ENCODE measurements at regions not wholly inside any gene's neighbourhood (a gene's known extent, or its start where the extent isn't known, plus 50 kb on each side); places are given as distances from the start of the nearest gene placed in this dataset.
"Not testable (repeated sequence)": the region's sequence is repeated elsewhere in the genome, so short reads cannot be mapped to it uniquely, and the experiment has no call there.

- DNase-seq (ENCODE audit: low spot score in 2 of 2) (no peak), ATAC-seq (no peak)
- Mint-ChIP-seq H3K9me3 (no peaks in the 10 kb centered on the region), H3K27ac (no peak overlapping the region), H3K4me3 (no peak overlapping the region), H3K4me1 (peaks cover under 1% of the 10 kb centered on the region), H3K36me3 (no peaks in the 10 kb centered on the region)
Observed at GRCh38 chr13:50485979-50486935, 357.2 kb downstream of the DLEU7 start.

GRCh38 chr13:50493683-50494082 lies 349.8 kb downstream of the DLEU7 start:
- no peaks in the 10 kb centered on the region for H3K36me3 Mint-ChIP-seq
- no peaks in the 10 kb centered on the region for H3K4me1 Mint-ChIP-seq
- no peaks in the 10 kb centered on the region for H3K9me3 Mint-ChIP-seq
- H3K4me3 Mint-ChIP-seq: no peak overlapping the region
- no peak for DNase-seq (ENCODE audit: low spot score in 2 of 2)
- ATAC-seq: no peak
- H3K27ac Mint-ChIP-seq: no peak overlapping the region

- Mint-ChIP-seq H3K4me1 (no peaks in the 10 kb centered on the region), H3K4me3 (no peak overlapping the region), H3K27ac (no peak overlapping the region), H3K9me3 (no peaks in the 10 kb centered on the region), H3K36me3 (no peaks in the 10 kb centered on the region)
- no peak for ATAC-seq
- no peak for DNase-seq (ENCODE audit: low spot score in 2 of 2)
Observed at GRCh38 chr13:50494138-50494537, 349.4 kb downstream of the DLEU7 start.

- H3K9me3 Mint-ChIP-seq; H3K4me1 Mint-ChIP-seq; H3K36me3 Mint-ChIP-seq; ATAC-seq; DNase-seq (ENCODE audit: low spot score in 2 of 2); H3K4me3 Mint-ChIP-seq; H3K27ac Mint-ChIP-seq: not testable (repeated sequence)
Observed at GRCh38 chr13:50503212-50503611, 340.3 kb downstream of the DLEU7 start.

- H3K27ac Mint-ChIP-seq: no peak overlapping the region
Observed at GRCh38 chr13:50509167-50509566, 334.3 kb downstream of the DLEU7 start.

GRCh38 chr13:50509771-50510441 lies 333.6 kb downstream of the DLEU7 start:
- Mint-ChIP-seq H3K4me1 (peaks cover 6% of the 10 kb centered on the region), H3K36me3 (peaks cover 6% of the 10 kb centered on the region), H3K9me3 (no peaks in the 10 kb centered on the region), H3K27ac (no peak overlapping the region), H3K4me3 (no peak overlapping the region)
- DNase-seq (ENCODE audit: low spot score in 2 of 2) (no peak), ATAC-seq (peak; percentile 64)

More at GRCh38 chr13:50509167-50509566, 334.3 kb downstream of the DLEU7 start:
- no peak overlapping the region for H3K4me3 Mint-ChIP-seq
- peaks cover 3% of the 10 kb centered on the region for H3K36me3 Mint-ChIP-seq
- DNase-seq (ENCODE audit: low spot score in 2 of 2): no peak
- no peaks in the 10 kb centered on the region for H3K9me3 Mint-ChIP-seq
- H3K4me1 Mint-ChIP-seq: peaks cover 3% of the 10 kb centered on the region
- ATAC-seq: no peak

GRCh38 chr13:50510885-50511545 lies 332.5 kb downstream of the DLEU7 start:
- ATAC-seq; H3K4me1 Mint-ChIP-seq; H3K27ac Mint-ChIP-seq; DNase-seq (ENCODE audit: low spot score in 2 of 2); H3K9me3 Mint-ChIP-seq; H3K4me3 Mint-ChIP-seq; H3K36me3 Mint-ChIP-seq: not testable (repeated sequence)

- peaks cover 6% of the 10 kb centered on the region for H3K36me3 Mint-ChIP-seq
- DNase-seq (ENCODE audit: low spot score in 2 of 2) (no peak), ATAC-seq (peak; percentile 67)
- H3K27ac Mint-ChIP-seq: no peak overlapping the region
- no peak overlapping the region for H3K4me3 Mint-ChIP-seq
- H3K4me1 Mint-ChIP-seq: peaks cover 6% of the 10 kb centered on the region
- H3K9me3 Mint-ChIP-seq: no peaks in the 10 kb centered on the region
Observed at GRCh38 chr13:50511877-50512341, 331.6 kb downstream of the DLEU7 start.

- no peak overlapping the region for H3K4me3 Mint-ChIP-seq
- H3K9me3 Mint-ChIP-seq: no peaks in the 10 kb centered on the region
- H3K27ac Mint-ChIP-seq: no peak overlapping the region
- DNase-seq (ENCODE audit: low spot score in 2 of 2) (peak; percentile 27 to 70), ATAC-seq (peak; percentile 88)
- H3K4me1 Mint-ChIP-seq: peaks cover 6% of the 10 kb centered on the region
- H3K36me3 Mint-ChIP-seq: peaks cover 6% of the 10 kb centered on the region
Observed at GRCh38 chr13:50512474-50513299, 330.8 kb downstream of the DLEU7 start.

- H3K9me3 Mint-ChIP-seq: no peaks in the 10 kb centered on the region
- no peak overlapping the region for H3K4me3 Mint-ChIP-seq
- DNase-seq (ENCODE audit: low spot score in 2 of 2): no peak
- ATAC-seq: no peak
- peaks cover 6% of the 10 kb centered on the region for H3K36me3 Mint-ChIP-seq
- H3K4me1 Mint-ChIP-seq: peaks cover 6% of the 10 kb centered on the region
- H3K27ac Mint-ChIP-seq: no peak overlapping the region
Observed at GRCh38 chr13:50513300-50513877, 330.1 kb downstream of the DLEU7 start.

- peaks cover 6% of the 10 kb centered on the region for H3K36me3 Mint-ChIP-seq
- H3K4me1 Mint-ChIP-seq: peaks cover 12% of the 10 kb centered on the region
- H3K4me3 Mint-ChIP-seq: no peak overlapping the region
- ATAC-seq (no peak), DNase-seq (ENCODE audit: low spot score in 2 of 2) (no peak)
- no peaks in the 10 kb centered on the region for H3K9me3 Mint-ChIP-seq
- no peak overlapping the region for H3K27ac Mint-ChIP-seq
Observed at GRCh38 chr13:50514249-50514648, 329.2 kb downstream of the DLEU7 start.

GRCh38 chr13:50518131-50518530 lies 325.4 kb downstream of the DLEU7 start:
- ATAC-seq: no peak

GRCh38 chr13:50518781-50519201 lies 324.7 kb downstream of the DLEU7 start:
- Mint-ChIP-seq H3K4me3 (no peak overlapping the region), H3K4me1 (peaks cover 14% of the 10 kb centered on the region), H3K36me3 (peaks cover 6% of the 10 kb centered on the region), H3K9me3 (no peaks in the 10 kb centered on the region), H3K27ac (no peak overlapping the region)
- ATAC-seq (no peak), DNase-seq (ENCODE audit: low spot score in 2 of 2) (no peak)

More at GRCh38 chr13:50518131-50518530, 325.4 kb downstream of the DLEU7 start:
- H3K4me3 Mint-ChIP-seq: no peak overlapping the region
- peaks cover 14% of the 10 kb centered on the region for H3K4me1 Mint-ChIP-seq
- no peaks in the 10 kb centered on the region for H3K9me3 Mint-ChIP-seq
- no peak for DNase-seq (ENCODE audit: low spot score in 2 of 2)
- H3K36me3 Mint-ChIP-seq: peaks cover 6% of the 10 kb centered on the region
- no peak overlapping the region for H3K27ac Mint-ChIP-seq

GRCh38 chr13:50519866-50520265 lies 323.6 kb downstream of the DLEU7 start:
- Mint-ChIP-seq H3K27ac (no peak overlapping the region), H3K4me3 (no peak overlapping the region), H3K9me3 (no peaks in the 10 kb centered on the region), H3K36me3 (no peaks in the 10 kb centered on the region), H3K4me1 (peaks cover 8% of the 10 kb centered on the region)
- ATAC-seq (no peak), DNase-seq (ENCODE audit: low spot score in 2 of 2) (no peak)

Measured in stimulated activated effector memory CD8-positive, alpha-beta T cell treated with anti-CD3 and anti-CD28 coated beads, Interleukin-12 subunit alpha, Interleukin-12 subunit beta, amount 100 ng/mL, for 72 hours (primary cell).